A549 (cell line): ENCODE measurements at regions not wholly inside any gene's neighbourhood (a gene's known extent, or its start where the extent isn't known, plus 50 kb on each side); places are given as distances from the start of the nearest gene placed in this dataset.

Experiments
- ATAC-seq, 2 experiments: fragments of 200-7000 bp in 1 of 2; fragments of >200 bp in 1 of 2; cut with Nextera tagmentation in 1 of 2; cut with Tn5 transposase in 1 of 2; 3 replicates each; pipeline versions ENCODE4 v1.8.0 to v1.9.1; 2018 to 2020; ENCODE audit warnings: mild to moderate bottlenecking in 1 of 2, moderate library complexity in 1 of 2
- CTCF ChIA-PET: fragments of 300-600 bp; sonication (Branson Sonifier 250); formaldehyde crosslinking; extraction: SDS; loops from one replicate; lab custom pipeline; 2021; ENCODE audit warnings: antibody characterized with exemption, inconsistent platforms; lab: Yijun Ruan, JAX
- POLR2A ChIA-PET: fragments of 350-600 bp; formaldehyde crosslinking; extraction: SDS; loops from one replicate; lab custom pipeline; 2021; ENCODE audit warnings: antibody characterized with exemption, inconsistent platforms; lab: Yijun Ruan, JAX
- DNase-seq, 2 experiments: peaks; one replicate each; pipeline versions ENCODE4 v3.0.0 to v3.0.0-alpha.2; 2011 to 2016; ENCODE audit warnings: low read depth in 1 of 2, low spot score in 1 of 2
- FAIRE-seq: peaks from 2 replicates; lab custom pipeline; 2011; peaks lifted over from hg19 to GRCh38; lab: Jason Lieb, UNC
- H3K27ac ChIP-seq, 2 experiments: fragments of >200 bp; sonication (Bioruptor Twin); formaldehyde crosslinking; 3 replicates each; pipeline ENCODE4 v1.5.1; 2016 to 2017
- H3K4me1 ChIP-seq: fragments of >200 bp; sonication (Bioruptor Twin); formaldehyde crosslinking; 3 replicates; pipeline ENCODE4 v1.6.1; 2016
- H3K4me2 ChIP-seq: fragments of >200 bp; sonication (Bioruptor Twin); formaldehyde crosslinking; 3 replicates; pipeline ENCODE4 v1.6.1; 2016
- H3K4me3 ChIP-seq: fragments of >200 bp; sonication (Bioruptor Twin); formaldehyde crosslinking; 3 replicates; pipeline ENCODE4 v1.5.1; 2016
- H3K9me3 ChIP-seq: fragments of >200 bp; sonication (Bioruptor Twin); formaldehyde crosslinking; 3 replicates; pipeline ENCODE4 v1.6.1; 2016
- CHD2 ChIP-seq: fragments of 150-350 bp; IDR thresholded peaks from 2 replicates; pipeline ENCODE4 v1.6.1; 2014; ENCODE audit warnings: low read length; ENCODE audit not compliant: partially characterized antibody
- EP300 ChIP-seq, 2 experiments: fragments of >200 bp; sonication (Bioruptor Twin); formaldehyde crosslinking; IDR thresholded peaks; 2 replicates in 1 of 2; 3 replicates in 1 of 2; pipeline ENCODE4 v1.6.1; 2016 to 2017
- ESRRA ChIP-seq: fragments of 150-350 bp; IDR thresholded peaks from 2 replicates; pipeline ENCODE4 v1.6.1; 2014; ENCODE audit warnings: mild to moderate bottlenecking, low read length, borderline replicate concordance
- GATA3 ChIP-seq: IDR thresholded peaks from 2 replicates; pipeline ENCODE4 v1.6.1; 2012; ENCODE audit warnings: borderline replicate concordance
- HDAC2 ChIP-seq: fragments of 200-600 bp; sonication (generic); IDR thresholded peaks from 2 replicates; pipeline ENCODE4 v1.6.1; 2016
- HOXB13 ChIP-seq: fragments of 250-450 bp; sonication (Bioruptor Pico); IDR thresholded peaks from 2 replicates; pipeline ENCODE4 v1.5.0; 2020; ENCODE audit warnings: low read depth, mild to moderate bottlenecking, moderate library complexity
- HOXB5 ChIP-seq: fragments of 250-450 bp; sonication (Bioruptor Pico); IDR thresholded peaks from 2 replicates; pipeline ENCODE4 v1.5.0; 2020; ENCODE audit warnings: mild to moderate bottlenecking, moderate library complexity
- JUN ChIP-seq, 2 experiments: fragments of >200 bp; sonication (Bioruptor Twin); formaldehyde crosslinking; IDR thresholded peaks; 2 replicates in 1 of 2; 3 replicates in 1 of 2; pipeline ENCODE4 v1.6.1; 2016 to 2017
- JUNB ChIP-seq: fragments of >200 bp; sonication (Bioruptor Twin); formaldehyde crosslinking; IDR thresholded peaks from 2 replicates; pipeline ENCODE4 v1.6.1; 2016
- KDM1A ChIP-seq: fragments of 200-600 bp; sonication (generic); IDR thresholded peaks from 2 replicates; pipeline ENCODE4 v1.6.1; 2016; ENCODE audit warnings: low read depth, mild to moderate bottlenecking
- MAFK ChIP-seq: fragments of 450-650 bp; IDR thresholded peaks from 2 replicates; pipeline ENCODE4 v1.6.1; 2014; ENCODE audit not compliant: partially characterized antibody
- MYC ChIP-seq: IDR thresholded peaks from 2 replicates; pipeline ENCODE4 v1.6.1; 2012; ENCODE audit warnings: mild to moderate bottlenecking, inconsistent platforms, low read length, improper control_type of control experiment, borderline replicate concordance
- NFE2L2 ChIP-seq: fragments of 150-350 bp; conservative IDR thresholded peaks from 2 replicates; pipeline ENCODE4 v1.6.1; 2014; ENCODE audit warnings: low read length
- NPAS2 ChIP-seq: fragments of 250-450 bp; sonication (Bioruptor Pico); IDR thresholded peaks from 2 replicates; pipeline ENCODE4 v1.8.0; 2022; ENCODE audit warnings: mild to moderate bottlenecking, moderate library complexity, borderline replicate concordance
- NR3C1 ChIP-seq: fragments of >200 bp; sonication (Bioruptor Twin); formaldehyde crosslinking; IDR thresholded peaks from 3 replicates; pipeline ENCODE4 v1.6.1; 2017
- PHF8 ChIP-seq: fragments of 200-600 bp; sonication (generic); IDR thresholded peaks from 2 replicates; pipeline ENCODE4 v1.6.1; 2016; ENCODE audit warnings: low read depth, mild to moderate bottlenecking, antibody characterized with exemption, moderate library complexity, borderline replicate concordance
- RARB ChIP-seq: fragments of 250-450 bp; sonication (Bioruptor Pico); IDR thresholded peaks from 2 replicates; pipeline ENCODE4 v1.8.0; 2021; ENCODE audit warnings: mild to moderate bottlenecking, moderate library complexity
- RFX5 ChIP-seq: fragments of 450-650 bp; IDR thresholded peaks from 2 replicates; pipeline ENCODE4 v1.7.1; 2014; ENCODE audit warnings: antibody characterized with exemption, mild to moderate bottlenecking, moderate library complexity
- RNF2 ChIP-seq: fragments of 200-600 bp; sonication (generic); IDR thresholded peaks from 2 replicates; pipeline ENCODE4 v1.6.1; 2016; ENCODE audit warnings: low read depth, mild to moderate bottlenecking, antibody characterized with exemption, moderate library complexity, borderline replicate concordance
- SMC3 ChIP-seq: fragments of >200 bp; sonication (Bioruptor Twin); formaldehyde crosslinking; IDR thresholded peaks from 3 replicates; pipeline ENCODE4 v1.6.1; 2018; ENCODE audit warnings: inconsistent platforms
- TP53 ChIP-seq: fragments of 250-450 bp; sonication (Bioruptor Pico); IDR thresholded peaks from 2 replicates; pipeline ENCODE4 v1.5.0; 2021; ENCODE audit warnings: mild to moderate bottlenecking, moderate library complexity
- ZNF302 ChIP-seq: fragments of 250-450 bp; sonication (Bioruptor Pico); IDR thresholded peaks from 2 replicates; pipeline ENCODE4 v1.9.0; 2021; ENCODE audit warnings: inconsistent platforms, mild to moderate bottlenecking, moderate library complexity
- WGBS: methylation state at CpG from one replicate; pipeline ENCODE4 v1.1.6; 2017; ENCODE audit errors: missing lambda C conversion rate; 5-methylcytosine and 5-hydroxymethylcytosine counted together
- TF ChIP-seq, protein P1 (sequence below): fragments of 200-600 bp; sonication (generic); IDR thresholded peaks from 2 replicates; pipeline ENCODE4 v1.6.1; 2016; ENCODE audit warnings: antibody characterized with exemption, mild to moderate bottlenecking, moderate library complexity
- TF ChIP-seq, protein P2 (sequence below): fragments of 450-650 bp; IDR thresholded peaks from 2 replicates; pipeline ENCODE4 v1.6.1; 2014; ENCODE audit warnings: antibody characterized with exemption
- TF ChIP-seq, protein P3 (sequence below): IDR thresholded peaks from 2 replicates; pipeline ENCODE4 v1.6.1; 2012

DNA sequence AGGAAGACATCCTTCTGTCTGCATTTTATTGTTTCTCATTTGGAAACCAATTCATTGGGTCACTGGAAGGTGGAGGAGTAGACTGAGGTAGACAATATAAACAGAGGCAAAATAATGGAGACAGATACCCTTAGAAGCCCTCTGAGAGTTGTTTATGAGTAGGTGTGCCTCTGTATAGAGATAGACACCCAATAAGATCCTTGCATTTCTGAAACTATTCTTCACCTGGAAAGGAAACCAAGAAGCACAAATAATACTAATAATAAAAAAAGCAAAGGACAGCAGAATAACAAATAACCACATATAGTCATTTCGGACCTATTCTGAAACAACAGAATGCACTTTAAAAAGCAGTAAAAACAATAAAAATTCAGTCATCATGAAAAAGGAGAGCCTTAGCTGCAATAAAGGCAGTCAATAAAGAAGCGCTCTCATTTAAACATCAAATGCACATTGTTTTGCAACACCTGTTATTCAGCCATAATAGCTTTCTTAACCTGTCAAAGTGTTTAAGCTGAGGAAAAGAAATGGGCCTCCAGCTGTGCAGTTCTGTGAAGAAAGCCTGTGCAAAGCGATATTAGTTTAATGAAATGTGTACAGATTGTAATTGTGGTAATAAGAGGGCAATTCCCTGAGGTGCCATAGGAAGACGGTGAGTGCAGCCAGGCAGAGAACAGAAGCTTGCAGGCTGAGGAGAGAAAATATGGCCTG is 904.2 kb downstream of the STPG2 start:
- Histone ChIP-seq H3K4me1 (no peaks in the 10 kb centered on the region), H3K9me3 (no peaks in the 10 kb centered on the region), H3K27ac (no peak overlapping the region), H3K4me3 (no peak overlapping the region), H3K4me2 (no peak overlapping the region)
- FAIRE-seq (no peak), ATAC-seq (no peak), DNase-seq (no peak)
- ChIA-PET CTCF (no interaction called here), POLR2A (no interaction called here)
- TF ChIP-seq JUNB (no peak), ESRRA (no peak), PHF8 (no peak), NR3C1 (no peak), NFE2L2 (no peak), HOXB13 (CRISPR knock-in tag) (no peak), TP53 (CRISPR knock-in tag) (no peak), RARB (CRISPR knock-in tag) (no peak), KDM1A (no peak), RFX5 (no peak), HDAC2 (no peak)
- TF ChIP-seq, protein P1, sequence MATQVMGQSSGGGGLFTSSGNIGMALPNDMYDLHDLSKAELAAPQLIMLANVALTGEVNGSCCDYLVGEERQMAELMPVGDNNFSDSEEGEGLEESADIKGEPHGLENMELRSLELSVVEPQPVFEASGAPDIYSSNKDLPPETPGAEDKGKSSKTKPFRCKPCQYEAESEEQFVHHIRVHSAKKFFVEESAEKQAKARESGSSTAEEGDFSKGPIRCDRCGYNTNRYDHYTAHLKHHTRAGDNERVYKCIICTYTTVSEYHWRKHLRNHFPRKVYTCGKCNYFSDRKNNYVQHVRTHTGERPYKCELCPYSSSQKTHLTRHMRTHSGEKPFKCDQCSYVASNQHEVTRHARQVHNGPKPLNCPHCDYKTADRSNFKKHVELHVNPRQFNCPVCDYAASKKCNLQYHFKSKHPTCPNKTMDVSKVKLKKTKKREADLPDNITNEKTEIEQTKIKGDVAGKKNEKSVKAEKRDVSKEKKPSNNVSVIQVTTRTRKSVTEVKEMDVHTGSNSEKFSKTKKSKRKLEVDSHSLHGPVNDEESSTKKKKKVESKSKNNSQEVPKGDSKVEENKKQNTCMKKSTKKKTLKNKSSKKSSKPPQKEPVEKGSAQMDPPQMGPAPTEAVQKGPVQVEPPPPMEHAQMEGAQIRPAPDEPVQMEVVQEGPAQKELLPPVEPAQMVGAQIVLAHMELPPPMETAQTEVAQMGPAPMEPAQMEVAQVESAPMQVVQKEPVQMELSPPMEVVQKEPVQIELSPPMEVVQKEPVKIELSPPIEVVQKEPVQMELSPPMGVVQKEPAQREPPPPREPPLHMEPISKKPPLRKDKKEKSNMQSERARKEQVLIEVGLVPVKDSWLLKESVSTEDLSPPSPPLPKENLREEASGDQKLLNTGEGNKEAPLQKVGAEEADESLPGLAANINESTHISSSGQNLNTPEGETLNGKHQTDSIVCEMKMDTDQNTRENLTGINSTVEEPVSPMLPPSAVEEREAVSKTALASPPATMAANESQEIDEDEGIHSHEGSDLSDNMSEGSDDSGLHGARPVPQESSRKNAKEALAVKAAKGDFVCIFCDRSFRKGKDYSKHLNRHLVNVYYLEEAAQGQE, result no peak
- TF ChIP-seq, protein P2, sequence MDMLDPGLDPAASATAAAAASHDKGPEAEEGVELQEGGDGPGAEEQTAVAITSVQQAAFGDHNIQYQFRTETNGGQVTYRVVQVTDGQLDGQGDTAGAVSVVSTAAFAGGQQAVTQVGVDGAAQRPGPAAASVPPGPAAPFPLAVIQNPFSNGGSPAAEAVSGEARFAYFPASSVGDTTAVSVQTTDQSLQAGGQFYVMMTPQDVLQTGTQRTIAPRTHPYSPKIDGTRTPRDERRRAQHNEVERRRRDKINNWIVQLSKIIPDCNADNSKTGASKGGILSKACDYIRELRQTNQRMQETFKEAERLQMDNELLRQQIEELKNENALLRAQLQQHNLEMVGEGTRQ, result no peak
- 52% methylated on average over 4 of the region's 4 CpGs for WGBS

DNA sequence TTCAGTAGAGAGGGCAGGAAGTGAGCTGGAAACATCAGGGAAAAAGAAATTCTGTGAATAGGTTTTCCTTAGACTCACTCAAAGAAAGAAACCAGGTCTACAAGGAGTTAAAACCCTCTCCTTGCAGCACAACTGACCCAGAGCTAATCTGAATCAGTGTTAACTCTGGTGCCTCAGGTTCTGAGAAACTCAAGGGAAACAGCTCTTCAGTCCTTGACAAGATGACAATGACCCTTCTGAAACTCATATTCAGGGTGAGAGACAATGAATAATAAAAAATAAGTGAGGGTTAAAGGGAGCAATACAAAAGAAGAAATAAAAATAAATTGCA is 903.6 kb downstream of the STPG2 start:
- FAIRE-seq (no peak), ATAC-seq (no peak), DNase-seq (no peak)
- Histone ChIP-seq H3K9me3 (no peaks in the 10 kb centered on the region), H3K27ac (no peak overlapping the region), H3K4me1 (no peaks in the 10 kb centered on the region), H3K4me3 (no peak overlapping the region), H3K4me2 (no peak overlapping the region)
- ChIA-PET POLR2A (no interaction called here), CTCF (no interaction called here)
- no peak for TF ChIP-seq NPAS2 (CRISPR knock-in tag)

DNA sequence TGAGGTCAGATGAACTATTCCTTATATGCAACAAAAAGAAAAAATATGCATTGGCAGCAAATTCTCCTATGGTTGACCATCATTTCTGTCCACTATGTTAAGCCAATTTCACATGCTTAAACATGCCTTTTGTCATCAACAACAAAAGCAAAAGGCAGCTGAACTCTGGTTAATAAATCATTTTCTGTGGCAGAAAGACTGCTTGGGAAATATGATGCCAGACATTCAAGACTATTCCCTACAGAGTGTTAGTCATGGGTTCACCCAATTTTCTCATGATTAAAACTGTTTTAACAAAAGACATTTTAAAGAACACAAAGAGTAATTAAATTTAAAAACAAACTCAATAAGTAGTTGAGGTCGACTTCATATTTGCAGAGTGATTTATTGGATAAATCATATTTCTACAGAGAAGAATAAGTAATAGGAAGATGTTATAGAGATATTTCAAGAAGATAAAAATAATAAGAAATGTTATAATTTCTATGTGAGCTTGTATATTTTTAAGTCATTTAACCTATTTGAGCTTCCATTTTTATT is 890.6 kb downstream of the STPG2 start:
- POLR2A ChIA-PET, result no interaction called here
- ATAC-seq, result no peak

DNA sequence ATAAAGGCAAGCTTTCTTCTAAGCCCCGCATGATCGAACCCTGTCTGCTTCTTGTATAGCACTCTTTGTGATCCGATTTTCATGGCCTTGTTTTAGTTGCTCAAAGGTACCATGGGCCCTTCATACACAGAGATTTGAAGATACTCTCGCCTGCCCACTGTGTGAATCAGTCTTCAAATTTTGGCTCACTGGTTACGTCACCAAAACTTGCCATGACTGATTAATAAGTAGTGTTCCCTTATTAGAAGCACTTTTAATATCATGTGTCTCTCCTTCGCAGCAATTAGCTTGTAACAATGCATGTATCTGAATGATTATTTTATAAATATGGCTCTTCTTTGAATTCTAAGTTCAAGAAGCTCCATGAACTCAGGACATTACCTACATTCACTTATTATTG is 880.5 kb downstream of the STPG2 start:
- Histone ChIP-seq H3K4me3 (no peak overlapping the region), H3K4me1 (no peaks in the 10 kb centered on the region), H3K9me3 (no peaks in the 10 kb centered on the region), H3K27ac (no peak overlapping the region), H3K4me2 (no peak overlapping the region)
- 37% methylated on average over 6 of the region's 6 CpGs for WGBS
- TF ChIP-seq JUN (IDR thresholded peaks at IDR 0.05), result no peak
- no peak for TF ChIP-seq RARB (CRISPR knock-in tag)
- TF ChIP-seq HOXB5 (CRISPR knock-in tag), result no peak
- TF ChIP-seq, protein P3, sequence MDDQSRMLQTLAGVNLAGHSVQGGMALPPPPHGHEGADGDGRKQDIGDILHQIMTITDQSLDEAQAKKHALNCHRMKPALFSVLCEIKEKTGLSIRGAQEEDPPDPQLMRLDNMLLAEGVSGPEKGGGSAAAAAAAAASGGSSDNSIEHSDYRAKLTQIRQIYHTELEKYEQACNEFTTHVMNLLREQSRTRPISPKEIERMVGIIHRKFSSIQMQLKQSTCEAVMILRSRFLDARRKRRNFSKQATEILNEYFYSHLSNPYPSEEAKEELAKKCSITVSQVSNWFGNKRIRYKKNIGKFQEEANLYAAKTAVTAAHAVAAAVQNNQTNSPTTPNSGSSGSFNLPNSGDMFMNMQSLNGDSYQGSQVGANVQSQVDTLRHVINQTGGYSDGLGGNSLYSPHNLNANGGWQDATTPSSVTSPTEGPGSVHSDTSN, result no peak
- TF ChIP-seq RNF2, result no peak
- TF ChIP-seq, protein P2, result no peak
- TF ChIP-seq MYC, result no peak
- TF ChIP-seq EP300 (IDR thresholded peaks at IDR 0.05), result no peak
- TF ChIP-seq ZNF302, result no peak
- TF ChIP-seq GATA3, result no peak
- TF ChIP-seq CHD2, result no peak
- TF ChIP-seq HDAC2, result no peak
- TF ChIP-seq HOXB13 (CRISPR knock-in tag), result no peak
- TF ChIP-seq SMC3, result no peak
- ChIA-PET POLR2A (no interaction called here), CTCF (no interaction called here)
- no peak for ATAC-seq
- no peak for DNase-seq
- no peak for FAIRE-seq

More for the DNA sequence above, 890.6 kb downstream of the STPG2 start:
- Histone ChIP-seq H3K9me3 (no peaks in the 10 kb centered on the region), H3K27ac (no peak overlapping the region), H3K4me2 (no peak overlapping the region), H3K4me1 (no peaks in the 10 kb centered on the region), H3K4me3 (no peak overlapping the region)
- no peak for DNase-seq
- TF ChIP-seq HOXB5 (CRISPR knock-in tag) (no peak), MAFK (peak; percentile 15)
- CTCF ChIA-PET, result no interaction called here
- no peak for FAIRE-seq
- 0% methylated on average over 1 of the region's 1 CpG for WGBS
